Adrenal gland (tissue), 5 donors: ENCODE measurements at regions not wholly inside any gene's neighbourhood (a gene's known extent, or its start where the extent isn't known, plus 50 kb on each side); places are given as distances from the start of the nearest gene placed in this dataset.

Experiments
- CTCF ChIP-seq, 6 experiments: fragments of 450-650 bp in 4 of 6; fragments of 200-600 bp in 2 of 6; sonication (generic) in 1 of 6; IDR thresholded peaks; 1 replicate in 5 of 6; 2 replicates in 1 of 6; pipeline versions ENCODE4 v1.5.1 to v1.8.0; 2016 to 2021; ENCODE audit warnings: antibody characterized with exemption in 6 of 6, mild to moderate bottlenecking in 2 of 6, moderate library complexity in 1 of 6
- POLR2A ChIP-seq, 2 donors: fragments of 450-650 bp; IDR thresholded peaks; one replicate each; pipeline ENCODE4 v1.6.1; 2017; ENCODE audit warnings: antibody characterized with exemption in 2 of 2, mild to moderate bottlenecking in 2 of 2, moderate library complexity in 1 of 2
- donor health status: DM: no; HTN: no; CAD: no.

GRCh38 chr7:70893971-70894715 lies 237.8 kb upstream of the GALNT17 start:
- TF ChIP-seq CTCF (IDR thresholded peaks at IDR 0.05) (no peak), POLR2A (IDR thresholded peaks at IDR 0.05) (no peak)
